Myocyte (in vitro differentiated cells): ENCODE measurements at regions not wholly inside any gene's neighbourhood (a gene's known extent, or its start where the extent isn't known, plus 50 kb on each side); places are given as distances from the start of the nearest gene placed in this dataset.
"Not testable (repeated sequence)": the region's sequence is repeated elsewhere in the genome, so short reads cannot be mapped to it uniquely, and the experiment has no call there.

ENCODE experiments used
- DNase-seq: peaks from one replicate; pipeline ENCODE4 v3.0.0-alpha.2; 2012; ENCODE audit warnings: low read depth

DNA sequence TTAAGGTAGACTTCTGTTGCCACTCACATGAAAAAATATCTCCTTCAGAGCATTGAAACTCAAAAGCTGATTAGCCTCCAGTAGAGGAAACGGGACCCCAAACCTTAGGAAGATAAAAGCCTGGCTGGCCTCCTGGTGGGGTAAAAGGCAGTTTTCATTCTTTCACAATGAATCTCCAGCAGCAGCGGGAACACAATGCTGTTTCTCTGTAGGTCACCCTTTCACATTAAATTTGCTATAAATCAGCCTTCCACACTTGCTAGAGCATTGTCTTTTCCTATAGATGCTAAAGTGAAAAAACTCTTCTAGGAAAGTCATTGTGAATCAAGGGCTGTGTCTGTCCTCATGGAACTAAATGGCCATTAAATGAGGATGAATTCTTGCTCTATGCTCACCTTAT lies 207.3 kb upstream of the MAGEB2 start:
- no peak for DNase-seq

DNA sequence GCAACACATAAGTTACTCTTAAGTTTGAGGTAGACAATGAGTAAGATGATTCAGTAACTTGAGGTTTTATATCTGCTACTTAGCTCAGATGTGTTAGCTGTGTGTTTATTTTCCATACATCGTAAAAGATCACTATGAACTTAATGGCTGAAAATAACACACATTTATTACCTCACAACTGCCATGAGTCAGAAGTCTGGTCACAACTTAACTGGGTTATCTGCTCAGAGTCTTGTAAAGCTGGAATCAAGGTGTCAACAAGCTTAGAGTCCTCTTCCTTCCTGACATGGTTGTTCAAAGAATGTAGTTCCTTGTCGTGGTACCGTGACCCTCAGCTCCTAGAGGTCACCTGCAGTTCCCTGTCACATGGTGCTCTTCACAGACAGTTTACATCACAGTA lies 204.9 kb upstream of the MAGEB2 start:
- DNase-seq: no peak

GRCh38 chrX:30015440-30015839 lies 199.9 kb upstream of the MAGEB2 start:
- no peak for DNase-seq

DNA sequence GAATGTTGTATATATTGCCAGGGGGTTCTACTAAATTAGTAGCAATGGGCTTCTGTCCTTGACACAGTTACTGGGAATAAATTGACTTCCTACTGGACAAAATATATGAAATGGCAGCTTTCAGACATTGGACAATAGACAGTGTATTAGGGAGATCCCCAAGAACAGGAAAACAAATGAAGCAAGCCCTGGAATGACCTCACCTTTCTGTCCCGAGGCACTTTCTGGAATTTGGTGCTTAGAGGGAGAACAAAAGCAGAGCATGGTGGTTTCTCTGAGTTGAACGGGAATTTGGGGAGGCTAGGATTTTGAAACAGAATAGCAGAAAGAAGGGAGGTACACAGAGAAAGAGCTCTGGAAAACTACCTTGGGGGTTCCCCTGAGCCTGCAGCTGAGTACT lies 187.7 kb upstream of the MAGEB2 start:
- no peak for DNase-seq

GRCh38 chrX:30036406-30036805 lies 179.0 kb upstream of the MAGEB2 start:
- DNase-seq: not testable (repeated sequence)

- DNase-seq: no peak
Measured at GRCh38 chrX:30039768-30040167, 175.6 kb upstream of the MAGEB2 start.

GRCh38 chrX:30060718-30061117 lies 154.6 kb upstream of the MAGEB2 start:
- peak; percentile 37 for DNase-seq

DNA sequence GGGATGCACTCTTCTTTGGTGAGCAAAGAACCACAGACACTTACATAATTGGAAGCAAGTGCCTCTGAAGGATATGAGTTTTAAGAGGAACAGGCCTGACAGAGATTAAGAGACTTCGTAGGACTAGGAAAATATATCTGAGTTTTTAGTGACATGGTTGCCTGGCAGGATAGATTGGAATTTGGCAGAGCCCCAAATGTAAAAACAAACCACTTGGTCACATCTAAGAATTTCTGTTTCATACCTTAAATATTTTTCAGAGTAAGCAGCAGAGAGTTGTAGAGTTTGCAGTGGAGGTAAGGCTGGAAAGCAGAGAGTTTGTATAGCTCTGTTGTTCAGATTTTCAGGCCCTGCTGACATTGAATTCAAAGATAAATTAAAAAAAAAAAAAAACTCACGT lies 150.1 kb upstream of the MAGEB2 start:
- peak; percentile 16 for DNase-seq

GRCh38 chrX:30067677-30068076 lies 147.7 kb upstream of the MAGEB2 start:
- DNase-seq: no peak

DNA sequence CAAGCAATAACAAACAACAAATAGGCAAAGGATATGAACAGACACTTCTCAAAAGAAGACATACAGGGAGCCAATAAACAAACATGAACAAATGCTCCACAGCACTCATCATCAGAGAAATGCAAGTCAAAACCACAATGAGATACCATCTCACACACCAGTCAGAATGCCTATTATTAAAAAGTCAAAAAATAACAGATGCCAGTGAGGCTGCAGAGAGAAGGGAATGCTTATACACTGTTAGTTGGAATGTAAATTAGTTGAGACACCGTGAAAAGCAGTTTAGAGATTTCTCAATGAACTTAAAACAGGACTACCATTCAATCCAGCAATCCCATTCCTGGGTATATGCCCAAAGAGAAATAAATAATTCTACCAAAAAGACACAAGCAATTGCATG lies 129.8 kb upstream of the MAGEB2 start:
- peak; percentile 3 for DNase-seq

DNA sequence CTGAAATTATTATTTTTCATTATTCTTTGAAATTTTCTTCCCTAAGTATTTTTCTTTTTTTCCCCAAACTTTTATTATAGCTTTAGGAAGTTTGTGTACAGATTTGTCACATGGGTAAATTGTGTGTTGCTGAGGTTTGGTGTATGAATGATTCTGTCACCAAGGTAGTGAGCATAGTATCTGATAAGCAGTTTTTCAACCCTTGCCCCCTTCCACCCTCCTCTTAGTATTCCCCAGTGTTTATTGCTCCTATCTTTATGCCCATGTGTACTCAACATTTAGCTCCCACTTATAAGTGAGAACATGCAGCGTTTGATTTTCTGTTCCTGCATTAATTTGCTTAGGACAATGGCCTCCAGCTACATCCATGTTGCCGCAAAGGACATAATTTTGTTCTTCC lies 103.9 kb upstream of the MAGEB2 start:
- DNase-seq: no peak

GRCh38 chrX:30141966-30142365 lies 73.4 kb upstream of the MAGEB2 start:
- peak; percentile 48 for DNase-seq

DNA sequence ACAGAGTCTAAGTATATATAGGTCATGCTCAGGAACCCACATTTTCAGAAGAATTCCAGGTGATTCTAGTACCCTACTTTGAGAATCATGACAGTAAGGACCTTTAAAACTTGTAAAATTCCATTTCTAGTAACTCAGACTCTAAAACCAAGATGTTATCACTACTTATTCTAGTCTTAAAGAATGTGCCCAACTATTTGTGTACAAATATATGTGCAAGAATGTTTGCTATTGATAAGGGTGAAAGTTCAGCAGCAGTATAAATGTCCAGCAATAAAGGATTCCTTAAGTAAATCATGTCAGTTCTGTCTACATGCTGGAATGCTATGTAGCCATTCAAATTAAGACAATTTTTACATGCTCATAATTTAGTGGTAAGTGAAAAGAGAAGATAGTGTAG lies 71.1 kb upstream of the MAGEB2 start:
- DNase-seq: no peak

- DNase-seq: no peak
Measured at GRCh38 chrX:30144971-30145731, 70.2 kb upstream of the MAGEB2 start.

DNA sequence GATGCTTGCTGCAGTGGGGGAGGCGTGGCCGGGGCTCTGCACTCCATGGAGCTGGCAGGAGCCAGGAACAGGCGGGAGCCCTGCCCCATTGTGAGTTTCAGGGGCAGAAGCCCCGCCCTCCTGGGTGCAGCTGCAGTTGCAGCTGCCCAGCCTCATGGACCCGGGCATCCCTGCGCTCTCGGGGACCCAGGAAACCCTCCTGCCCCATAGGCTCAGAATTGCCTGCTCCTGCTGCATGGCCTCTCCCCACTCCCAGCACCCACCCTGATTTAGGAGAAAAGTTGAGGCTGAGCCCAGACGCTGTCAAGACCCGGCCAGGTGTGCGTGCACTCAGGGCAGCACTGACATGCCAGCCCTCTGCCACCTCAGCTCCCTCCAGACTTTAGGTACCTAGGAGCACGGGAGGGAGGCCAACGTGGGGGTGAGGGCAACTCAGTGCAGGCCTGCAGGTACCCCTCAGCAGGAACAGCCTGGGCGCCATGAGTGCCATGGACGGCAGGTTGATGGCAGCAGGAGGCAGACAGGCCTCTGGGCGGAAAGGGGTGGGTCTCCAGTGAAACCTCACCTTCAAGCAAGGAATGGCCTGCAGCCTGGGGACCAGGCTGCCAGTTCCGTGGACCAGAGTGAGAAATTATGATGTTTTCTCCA lies 67.2 kb upstream of the MAGEB2 start:
- DNase-seq: no peak

GRCh38 chrX:30149206-30149605 lies 66.2 kb upstream of the MAGEB2 start:
- not testable (repeated sequence) for DNase-seq

- DNase-seq: no peak
Measured at GRCh38 chrX:30150196-30150895, 65.0 kb upstream of the MAGEB2 start.

DNA sequence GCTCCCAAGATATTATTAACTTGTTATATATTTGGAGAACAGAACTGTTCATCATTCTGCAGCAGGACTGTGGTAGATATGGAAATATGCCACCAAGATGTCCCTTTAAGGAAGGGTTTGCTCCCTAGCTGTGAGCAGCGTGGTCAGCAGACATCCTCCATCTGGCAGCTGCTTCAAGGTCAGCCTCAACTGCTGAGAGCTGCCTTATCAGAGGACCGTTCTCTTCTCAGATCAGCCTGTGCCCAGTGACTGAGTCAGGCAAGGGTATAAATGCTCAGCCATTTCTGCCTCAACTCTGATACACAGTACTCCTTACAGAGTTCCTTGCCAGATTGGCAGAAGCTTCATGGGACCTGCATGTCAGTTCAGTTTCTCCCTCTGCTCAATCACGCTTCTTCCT lies 63.4 kb upstream of the MAGEB2 start:
- DNase-seq: peak; percentile 3

DNA sequence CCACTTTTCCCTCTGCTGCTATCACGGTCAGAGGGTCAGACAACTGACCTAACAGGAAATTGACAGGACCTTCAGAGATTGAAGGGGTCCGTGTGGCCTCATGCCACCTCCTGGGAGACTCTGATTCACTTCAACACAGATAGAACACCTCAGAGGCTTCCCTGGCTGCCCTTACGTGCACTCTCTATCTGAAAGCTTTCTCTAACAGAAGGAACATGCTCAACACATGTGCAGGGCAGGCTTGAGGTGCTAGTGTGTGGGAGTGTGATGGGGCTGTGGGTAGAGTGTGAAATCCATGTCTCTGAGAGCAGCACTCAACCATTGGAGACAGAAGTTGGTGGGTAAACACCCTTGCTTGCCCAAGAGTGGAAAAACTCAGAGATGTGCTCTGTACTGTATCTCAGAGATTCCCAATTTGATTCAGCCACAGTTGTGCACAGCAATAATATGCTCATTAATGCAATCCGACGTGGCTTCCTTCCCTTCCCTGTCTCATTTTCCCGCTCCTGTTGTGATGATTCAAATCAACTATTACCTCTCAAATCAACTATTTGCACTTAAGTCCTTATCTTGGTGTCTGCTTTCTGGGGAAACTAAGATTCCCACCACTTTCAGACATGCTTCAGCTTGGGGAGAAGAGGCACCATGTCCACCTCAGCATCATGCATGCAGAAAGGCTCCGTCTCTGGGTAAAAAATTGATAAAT lies 62.0 kb upstream of the MAGEB2 start:
- no peak for DNase-seq

DNA sequence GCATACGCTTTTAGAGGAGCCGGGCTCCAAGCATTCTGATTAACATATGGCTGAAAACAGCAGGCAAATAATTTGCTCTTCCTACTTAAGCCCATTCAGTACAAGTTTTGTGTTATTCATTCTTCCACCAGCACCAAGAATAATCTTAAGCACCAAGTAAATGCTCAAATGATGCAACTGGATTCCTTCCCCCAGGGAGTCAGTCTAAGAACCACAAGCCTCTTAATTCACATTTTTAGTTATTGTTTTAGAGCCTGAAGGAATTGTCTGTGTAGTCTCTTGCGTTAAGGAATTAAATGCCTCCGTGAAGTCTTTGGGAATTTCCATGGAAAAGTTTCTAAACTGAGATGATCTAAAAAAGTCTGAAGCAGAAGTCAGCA lies 61.5 kb upstream of the MAGEB2 start:
- DNase-seq: no peak

DNA sequence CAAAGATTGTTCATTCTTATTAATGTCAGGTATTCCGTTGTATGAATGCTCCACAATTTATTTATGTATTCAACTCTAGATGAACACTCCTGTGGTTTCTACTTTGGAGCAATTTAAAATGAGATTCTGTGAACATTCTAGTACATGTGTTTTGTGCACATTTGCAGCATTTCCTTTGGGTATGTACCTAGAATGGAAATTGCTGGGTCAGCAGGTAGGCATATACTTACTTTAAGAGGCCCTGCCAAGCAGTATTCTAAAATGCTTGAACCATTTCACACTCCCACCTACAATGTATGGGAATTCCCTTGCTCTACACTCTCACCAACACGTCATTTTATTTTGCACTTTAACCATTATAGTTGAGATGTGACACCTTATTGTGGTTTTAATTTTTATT lies 59.4 kb upstream of the MAGEB2 start:
- DNase-seq: no peak
